ENCODE measurements at regions not wholly inside any gene's neighbourhood (a gene's known extent, or its start where the extent isn't known, plus 50 kb on each side); places are given as distances from the start of the nearest gene placed in this dataset.
"Not testable (repeated sequence)": the region's sequence is repeated elsewhere in the genome, so short reads cannot be mapped to it uniquely, and the experiment has no call there.

- no peak for DNase-seq (ENCODE audit: extremely low read depth in 1 of 2, low read depth in 1 of 2)
Observed at GRCh38 chr16:87150681-87151280, 166.4 kb downstream of the C16orf95 start.

GRCh38 chr16:87152221-87152755 lies 164.9 kb downstream of the C16orf95 start:
- no peak for DNase-seq (ENCODE audit: extremely low read depth in 1 of 2, low read depth in 1 of 2)

GRCh38 chr16:87153326-87153725 lies 163.9 kb downstream of the C16orf95 start:
- DNase-seq (ENCODE audit: extremely low read depth in 1 of 2, low read depth in 1 of 2) = no peak

DNA sequence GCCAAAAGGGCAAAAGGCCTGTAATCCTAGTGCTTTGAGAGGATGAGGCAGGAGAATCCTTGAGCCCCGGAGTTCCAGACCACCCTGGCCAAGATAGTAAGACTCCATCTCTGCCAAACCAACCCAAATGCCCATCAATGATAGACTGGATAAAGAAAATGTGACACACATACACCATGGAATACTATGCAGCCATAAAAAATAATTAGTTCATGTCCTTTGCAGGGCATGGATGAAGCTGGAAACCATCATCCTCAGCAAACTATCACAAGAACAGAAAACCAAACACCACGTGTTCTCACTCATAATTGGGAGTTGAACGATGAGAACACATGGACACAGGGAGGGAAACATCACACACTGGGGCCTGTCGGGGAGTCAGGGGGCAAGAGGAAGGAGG lies 161.9 kb downstream of the C16orf95 start:
- not testable (repeated sequence) for DNase-seq (ENCODE audit: extremely low read depth in 1 of 2, low read depth in 1 of 2)

GRCh38 chr16:87156195-87156594 lies 161.0 kb downstream of the C16orf95 start:
- no peak for DNase-seq (ENCODE audit: extremely low read depth in 1 of 2, low read depth in 1 of 2)

GRCh38 chr16:87160234-87160636 lies 157.0 kb downstream of the C16orf95 start:
- no peak for DNase-seq (ENCODE audit: extremely low read depth in 1 of 2, low read depth in 1 of 2)

DNA sequence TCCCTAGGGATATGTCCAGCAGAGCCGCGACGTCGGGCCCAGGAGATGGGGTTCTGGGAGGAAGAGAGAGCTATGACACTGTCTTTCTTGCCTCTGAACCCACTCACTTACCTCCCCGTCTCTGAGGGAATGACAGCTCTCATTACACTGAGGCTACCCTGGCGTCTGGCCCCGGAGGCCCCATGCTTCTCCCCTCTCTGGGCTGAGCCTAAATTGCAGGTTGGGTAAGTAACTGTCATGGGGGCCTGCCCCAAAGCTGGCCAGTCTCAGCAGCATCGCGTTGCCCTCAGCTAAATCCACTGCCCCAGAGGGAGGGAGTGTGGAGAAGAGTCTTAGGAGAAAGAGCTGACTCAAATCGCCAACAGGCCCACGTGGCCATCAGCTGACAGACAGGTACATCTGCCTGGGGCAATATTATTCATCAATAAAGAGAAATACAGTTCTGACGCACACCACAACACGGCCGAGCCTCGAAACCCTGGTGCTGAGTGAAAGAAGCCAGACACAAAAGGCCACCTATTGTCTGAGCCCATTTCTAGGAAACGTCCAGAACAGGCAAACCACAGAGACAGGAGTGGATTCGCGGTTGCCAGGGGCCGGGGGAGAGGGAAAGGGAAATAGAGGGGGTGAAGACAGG lies 156.4 kb downstream of the C16orf95 start:
- DNase-seq (ENCODE audit: extremely low read depth in 1 of 2, low read depth in 1 of 2) = no peak

GRCh38 chr16:87161410-87161809 lies 155.8 kb downstream of the C16orf95 start:
- not testable (repeated sequence) for DNase-seq (ENCODE audit: extremely low read depth in 1 of 2, low read depth in 1 of 2)

DNA sequence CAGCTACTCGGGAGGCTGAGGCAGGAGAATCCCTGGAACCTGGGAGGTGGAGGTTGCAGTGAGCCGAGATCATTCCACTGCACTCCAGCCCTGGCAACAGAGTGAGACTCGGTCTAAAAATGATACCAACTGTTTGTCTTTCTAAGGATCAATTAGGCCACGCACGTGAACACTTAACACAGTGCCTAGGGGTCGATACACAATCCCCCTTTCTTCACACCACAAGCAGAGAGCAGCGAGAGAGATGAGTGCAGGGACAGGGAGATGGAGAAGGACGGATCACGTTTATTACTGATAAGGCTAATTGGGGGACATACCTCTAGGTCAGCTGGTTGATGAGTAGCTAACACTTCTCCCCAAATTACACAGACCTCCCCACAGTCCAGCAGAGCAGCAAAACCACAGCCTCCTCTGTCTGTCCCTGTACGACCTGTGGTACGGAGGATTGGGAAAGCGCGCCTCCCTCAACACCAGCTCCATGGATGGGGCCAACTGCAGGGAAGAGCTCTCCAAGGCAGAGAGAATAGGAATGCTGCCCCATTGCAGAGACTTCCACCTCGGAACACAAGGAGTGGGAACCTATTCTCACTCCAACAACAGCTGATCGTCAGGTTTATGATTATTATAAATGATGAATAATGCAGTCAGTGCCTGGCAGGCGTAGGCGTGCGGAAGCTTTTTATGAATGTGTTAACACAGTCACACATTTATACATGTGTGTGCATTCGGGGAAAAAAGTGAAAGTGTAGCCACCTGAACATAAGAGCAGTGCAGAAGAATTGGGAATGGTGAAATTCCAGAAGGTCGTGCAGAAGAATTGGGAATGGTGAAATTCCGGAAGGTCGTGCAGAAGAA lies 155.1 kb downstream of the C16orf95 start:
- DNase-seq (ENCODE audit: extremely low read depth in 1 of 2, low read depth in 1 of 2) = no peak

DNA sequence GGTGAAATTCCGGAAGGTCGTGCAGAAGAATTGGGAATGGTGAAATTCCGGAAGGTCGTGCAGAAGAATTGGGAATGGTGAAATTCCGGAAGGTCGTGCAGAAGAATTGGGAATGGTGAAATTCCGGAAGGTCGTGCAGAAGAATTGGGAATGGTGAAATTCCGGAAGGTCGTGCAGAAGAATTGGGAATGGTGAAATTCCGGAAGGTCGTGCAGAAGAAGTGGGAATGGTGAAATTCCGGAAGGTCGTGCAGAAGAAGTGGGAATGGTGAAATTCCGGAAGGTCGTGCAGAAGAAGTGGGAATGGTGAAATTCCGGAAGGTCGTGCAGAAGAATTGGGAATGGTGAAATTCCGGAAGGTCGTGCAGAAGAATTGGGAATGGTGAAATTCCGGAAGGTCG lies 154.4 kb downstream of the C16orf95 start:
- DNase-seq (ENCODE audit: extremely low read depth in 1 of 2, low read depth in 1 of 2) = not testable (repeated sequence)

DNA sequence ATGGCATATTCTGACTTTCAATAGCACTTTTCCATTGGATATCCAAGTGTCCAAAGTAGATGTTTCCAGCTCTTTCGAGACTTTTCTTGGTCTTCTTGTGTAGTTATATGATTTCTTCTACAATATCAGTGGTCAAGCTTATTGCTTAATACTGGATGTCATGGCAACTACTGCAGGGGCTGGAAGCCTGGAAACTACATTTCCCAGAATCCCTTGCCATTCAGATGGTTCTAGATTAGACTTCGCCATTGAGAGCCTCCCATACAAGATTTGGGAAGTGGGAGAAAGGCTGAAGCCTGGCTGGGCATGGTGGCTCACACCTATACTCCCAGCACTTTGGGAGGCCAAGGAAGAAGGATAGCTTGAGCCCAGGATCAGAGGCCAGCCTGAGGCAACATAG lies 153.6 kb downstream of the C16orf95 start:
- DNase-seq (ENCODE audit: extremely low read depth in 1 of 2, low read depth in 1 of 2) = no peak

GRCh38 chr16:87165151-87165550 lies 152.0 kb downstream of the C16orf95 start:
- DNase-seq (ENCODE audit: extremely low read depth in 1 of 2, low read depth in 1 of 2) = no peak

DNA sequence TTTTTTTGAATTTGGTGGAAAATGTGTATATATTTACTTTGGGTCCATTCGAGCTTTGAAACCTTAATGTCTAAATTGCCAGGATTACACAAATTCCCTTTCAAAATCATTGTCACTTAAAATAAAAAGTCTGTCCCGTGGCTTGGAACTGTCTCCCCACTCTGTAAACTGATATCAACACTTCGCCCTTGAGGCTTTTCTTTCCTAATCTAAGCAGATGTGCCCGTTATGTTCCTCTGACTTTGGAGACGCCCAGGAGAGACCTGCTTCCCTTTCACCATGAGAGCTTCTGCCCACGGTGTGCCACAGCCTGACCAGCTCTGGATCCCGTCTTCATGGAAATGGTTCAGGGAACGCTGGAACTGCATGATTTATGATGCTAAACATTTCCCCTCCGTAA lies 151.3 kb downstream of the C16orf95 start:
- no peak for DNase-seq (ENCODE audit: extremely low read depth in 1 of 2, low read depth in 1 of 2)

- no peak for DNase-seq (ENCODE audit: extremely low read depth in 1 of 2, low read depth in 1 of 2)
Observed at GRCh38 chr16:87166321-87166720, 150.9 kb downstream of the C16orf95 start.

GRCh38 chr16:87166934-87167333 lies 150.3 kb downstream of the C16orf95 start:
- no peak for DNase-seq (ENCODE audit: extremely low read depth in 1 of 2, low read depth in 1 of 2)

- DNase-seq (ENCODE audit: extremely low read depth in 1 of 2, low read depth in 1 of 2) = no peak
Observed at GRCh38 chr16:87169509-87169995, 147.6 kb downstream of the C16orf95 start.

GRCh38 chr16:87170310-87170709 lies 146.9 kb downstream of the C16orf95 start:
- no peak for DNase-seq (ENCODE audit: extremely low read depth in 1 of 2, low read depth in 1 of 2)

DNA sequence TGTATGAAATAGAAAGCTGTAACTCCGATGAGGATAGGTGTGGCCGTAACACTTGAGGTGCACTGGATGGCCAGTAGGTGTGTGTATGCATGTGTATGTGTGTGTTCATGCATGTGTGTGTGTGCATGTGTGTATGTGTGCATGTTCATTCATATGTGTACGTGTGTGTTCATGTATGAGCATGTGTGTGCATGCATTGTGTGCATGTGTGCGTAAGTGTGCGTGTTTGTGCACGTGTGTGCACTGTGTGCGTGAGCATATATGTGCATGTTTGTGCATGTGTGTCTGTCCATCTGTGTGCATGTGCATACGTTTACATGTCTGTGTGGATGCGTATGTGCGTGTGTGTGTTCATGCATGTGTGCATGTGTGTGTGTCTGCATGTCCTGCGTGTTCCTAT lies 145.5 kb downstream of the C16orf95 start:
- no peak for DNase-seq (ENCODE audit: extremely low read depth in 1 of 2, low read depth in 1 of 2)

- DNase-seq (ENCODE audit: extremely low read depth in 1 of 2, low read depth in 1 of 2) = no peak
Observed at GRCh38 chr16:87172632-87173031, 144.6 kb downstream of the C16orf95 start.

DNA sequence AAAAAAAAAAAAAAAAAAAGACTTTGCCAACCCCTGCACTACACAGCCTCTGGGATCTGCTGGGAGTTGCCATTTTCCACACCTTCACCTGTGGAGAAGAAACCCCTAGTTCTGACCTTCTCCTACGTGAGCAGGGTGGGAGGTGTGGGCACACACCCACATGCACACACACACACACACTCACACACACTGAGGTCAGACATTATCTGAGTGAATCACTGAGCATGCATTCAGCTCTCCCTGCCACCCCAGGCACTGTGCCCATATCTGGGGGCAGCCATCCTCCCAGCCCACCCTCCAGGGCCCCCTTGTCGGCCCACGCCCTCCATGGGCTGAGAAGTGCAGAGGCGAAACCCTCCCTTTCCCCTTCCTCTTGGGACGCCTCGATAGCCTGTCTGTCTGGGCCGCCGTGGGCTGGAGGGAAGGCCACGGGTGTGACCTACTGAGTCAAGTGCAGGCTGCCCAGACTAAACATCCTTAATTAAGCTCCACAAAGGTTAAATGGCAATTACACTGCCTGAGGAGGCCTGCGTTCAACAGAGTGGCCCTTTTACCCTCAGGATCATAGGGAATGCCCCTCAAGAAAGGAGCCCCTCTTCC lies 143.8 kb downstream of the C16orf95 start:
- DNase-seq (ENCODE audit: extremely low read depth in 1 of 2, low read depth in 1 of 2) = no peak

DNA sequence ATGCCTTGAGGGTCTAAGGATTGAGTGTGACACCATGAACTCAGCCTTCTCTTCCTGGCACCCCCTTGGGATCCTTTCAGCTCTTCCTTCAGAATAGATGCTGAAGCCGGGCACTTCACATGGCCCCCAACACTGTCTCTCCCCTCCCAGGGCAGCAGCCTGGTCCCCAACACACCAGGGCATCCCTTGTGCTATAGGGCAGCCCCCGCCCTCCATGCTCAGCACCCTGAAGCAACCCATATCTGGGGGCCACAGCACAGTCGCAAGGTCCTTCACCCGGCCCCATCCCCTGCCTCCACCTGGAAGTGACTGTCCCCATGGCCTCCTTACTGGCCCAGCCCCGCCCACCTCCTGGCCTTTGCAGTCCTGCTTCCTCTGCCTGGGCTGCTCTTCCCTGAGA lies 143.1 kb downstream of the C16orf95 start:
- no peak for DNase-seq (ENCODE audit: extremely low read depth in 1 of 2, low read depth in 1 of 2)

Measured in stimulated activated CD8-positive, alpha-beta memory T cell treated with anti-CD3 and anti-CD28 coated beads, Interleukin-7, amount 100 ng/mL, for 48 hours (primary cell).